ENCODE measurements at regions not wholly inside any gene's neighbourhood (a gene's known extent, or its start where the extent isn't known, plus 50 kb on each side); places are given as distances from the start of the nearest gene placed in this dataset.

- BruUV-seq (replicated peaks), result no TSS peak
- intact Hi-C loops (cut with micrococcal nuclease; ENCODE audit: unreplicated experiment), result no loop called here
- no peak overlapping the region for H2AFZ ChIP-seq (ENCODE audit: control insufficient read depth, low read depth, low read length)
- in situ Hi-C loops (cut with MboI), result no loop called here
- H3K4me3 ChIP-seq, result no peak overlapping the region
- ChIA-PET CTCF (interaction anchor here (0.6 kb wide), 1 partner anchor 32 kb away, joined by 5 read pairs; no protein-coding TSS in a partner anchor), SMC1A (ENCODE audit: uncharacterized antibody, unreplicated experiment) (no interaction called here), POLR2A (no interaction called here), RAD21 (ENCODE audit: unreplicated experiment) (no interaction called here)
- ATAC-seq (no peak), DNase-seq (ENCODE audit: low read depth, low spot score) (no peak), FAIRE-seq (no peak)
- no peak overlapping the region for H3K9ac ChIP-seq (ENCODE audit: control insufficient read depth, insufficient read depth, low read length)
- H3K36me3 ChIP-seq (ENCODE audit: control insufficient read depth in 2 of 2, insufficient read depth in 2 of 2, low read length in 1 of 2), result no peaks in the 10 kb centered on the region
- no peaks in the 10 kb centered on the region for H3K79me2 ChIP-seq (ENCODE audit: control insufficient read depth, insufficient read depth, low read length)
- H4K20me1 ChIP-seq (ENCODE audit: control insufficient read depth, insufficient read depth), result no peaks in the 10 kb centered on the region
- no peaks in the 10 kb centered on the region for H3K27me3 ChIP-seq (replicated peaks in 1 of 2; ENCODE audit: control insufficient read depth in 2 of 2, insufficient read depth in 2 of 2, low read length in 1 of 2)
- no peak overlapping the region for H3K4me2 ChIP-seq (ENCODE audit: control insufficient read depth, insufficient read depth)
- WGBS (ENCODE audit: insufficient coverage, insufficient replicate concordance, low lambda C conversion rate, missing lambda C conversion rate), result 0% methylated on average over 2 of the region's 2 CpGs
- no peaks in the 10 kb centered on the region for H3K4me1 ChIP-seq (ENCODE audit: control insufficient read depth, insufficient read depth, low read length)
- TF ChIP-seq REST (IDR thresholded peaks at IDR 0.05; ENCODE audit: low read depth, low read length) (no peak), SPI1 (IDR thresholded peaks at IDR 0.05; ENCODE audit: borderline replicate concordance, insufficient read depth, low read depth, low read length) (no peak), NR2F1 (conservative IDR thresholded peaks at IDR 0.05) (no peak), SMAD5 (IDR thresholded peaks at IDR 0.05; ENCODE audit: low read depth) (no peak), TCF12 (IDR thresholded peaks at IDR 0.05; ENCODE audit: low read depth, low read length) (no peak), NR2C1 (IDR thresholded peaks at IDR 0.05) (no peak), KLF5 (IDR thresholded peaks at IDR 0.05; ENCODE audit: partially characterized antibody) (no peak), DPF2 (IDR thresholded peaks at IDR 0.05) (no peak), EGR1 (IDR thresholded peaks at IDR 0.05; ENCODE audit: borderline replicate concordance in 1 of 2, low read depth in 2 of 2, low read length in 2 of 2) (no peak), NBN (IDR thresholded peaks at IDR 0.05) (no peak), STAT3 (IDR thresholded peaks at IDR 0.05; ENCODE audit: low read depth, low read length) (no peak), HDAC6 (IDR thresholded peaks at IDR 0.05; ENCODE audit: unreplicated experiment) (no peak), PKNOX1 (IDR thresholded peaks at IDR 0.05) (no peak), LARP7 (IDR thresholded peaks at IDR 0.05) (no peak)
- no peaks in the 10 kb centered on the region for H3K9me3 ChIP-seq (replicated peaks; ENCODE audit: control insufficient read depth, insufficient read depth, low read length)
- no peak overlapping the region for H3K27ac ChIP-seq (ENCODE audit: control insufficient read depth, insufficient read depth)
Observed at GRCh38 chr6:8187209-8187608, 84.9 kb upstream of the EEF1E1 start.
